ENCODE measurements at regions not wholly inside any gene's neighbourhood (a gene's known extent, or its start where the extent isn't known, plus 50 kb on each side); places are given as distances from the start of the nearest gene placed in this dataset.
"Not testable (repeated sequence)": the region's sequence is repeated elsewhere in the genome, so short reads cannot be mapped to it uniquely, and the experiment has no call there.

DNA sequence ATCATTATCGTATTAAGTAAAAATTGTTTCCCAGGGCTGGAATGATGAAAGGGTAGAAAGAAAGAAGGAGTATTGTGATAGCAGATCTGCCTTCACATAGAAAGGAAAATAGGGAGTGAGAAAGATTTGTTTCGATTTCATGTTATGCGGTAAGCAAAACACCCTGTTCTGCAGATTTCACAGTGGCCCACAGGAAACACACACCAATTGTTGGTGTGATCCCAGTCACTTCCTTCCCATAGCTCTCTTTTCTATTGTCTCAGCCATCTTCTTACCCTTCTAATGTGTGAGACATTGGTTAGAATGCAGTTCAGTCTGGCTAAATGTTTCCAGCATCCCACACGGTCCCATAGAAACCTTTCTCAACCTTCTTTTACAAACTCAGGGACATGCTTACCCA, 2709.8 kb downstream of the PCDH7 start:
- no peak for DNase-seq

GRCh38 chr4:33437406-33437805, 2717.2 kb downstream of the PCDH7 start:
- no peak for DNase-seq

GRCh38 chr4:33446953-33447352, 2726.8 kb downstream of the PCDH7 start:
- DNase-seq = no peak

DNA sequence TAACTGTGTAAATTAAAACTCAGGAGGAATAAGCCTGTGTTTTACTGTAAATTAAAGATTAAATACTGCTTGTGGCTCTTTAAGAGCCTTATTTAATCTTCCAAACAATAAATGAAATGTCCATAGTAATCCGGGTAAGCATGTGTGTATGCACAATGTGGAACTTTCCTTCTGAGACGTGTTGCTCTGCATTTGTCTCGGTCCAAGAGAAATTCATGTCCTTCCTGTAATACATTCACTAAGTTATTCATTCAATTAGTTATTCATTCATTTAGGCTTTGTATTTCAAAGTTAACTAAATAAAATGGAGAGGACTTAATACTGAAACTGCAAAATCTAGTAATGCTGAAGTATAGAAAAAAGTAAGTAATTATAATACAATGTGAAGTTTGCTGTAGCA, 2728.8 kb downstream of the PCDH7 start:
- no peak for DNase-seq

DNA sequence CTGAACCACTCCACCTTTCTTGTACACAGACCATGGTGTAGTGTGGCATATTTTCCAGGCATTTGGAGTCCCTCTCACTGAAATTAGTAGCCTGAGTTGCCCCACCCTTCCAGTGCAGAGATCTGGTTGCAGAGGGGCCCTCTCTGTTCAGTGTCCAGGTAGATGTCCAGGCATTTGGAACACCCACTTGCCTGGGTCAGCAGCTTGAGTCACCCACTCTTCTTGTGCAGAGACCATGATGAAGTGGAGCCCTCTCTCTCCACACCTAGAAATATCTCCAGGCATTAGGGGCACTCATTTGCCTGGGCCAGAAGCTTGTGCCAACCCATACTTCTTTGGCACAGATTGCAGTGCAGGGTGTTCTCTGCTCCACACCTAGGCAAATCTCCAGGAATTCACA, 2733.3 kb downstream of the PCDH7 start:
- DNase-seq = no peak

GRCh38 chr4:33453916-33454315, 2733.7 kb downstream of the PCDH7 start:
- DNase-seq = no peak

DNA sequence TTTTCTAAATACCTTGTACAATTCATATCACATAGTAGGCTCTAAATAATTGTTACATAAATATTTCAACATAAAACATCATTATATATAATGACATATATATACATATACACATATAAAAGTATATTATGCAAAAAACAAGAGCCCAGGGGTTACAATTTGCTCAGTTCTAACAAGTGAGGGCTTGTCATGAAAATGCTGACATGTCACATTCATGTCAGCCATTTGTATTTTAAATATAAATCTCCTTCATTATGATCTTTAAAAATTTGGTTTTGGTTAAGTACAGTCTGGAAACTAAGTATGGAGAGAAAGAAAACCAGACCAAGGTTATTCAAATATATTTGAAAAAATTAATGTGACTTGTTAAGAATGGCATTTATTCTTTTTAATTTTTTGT, 2745.4 kb downstream of the PCDH7 start:
- DNase-seq = no peak

- no peak for DNase-seq
Measured at GRCh38 chr4:33467291-33467690, 2747.1 kb downstream of the PCDH7 start.

DNA sequence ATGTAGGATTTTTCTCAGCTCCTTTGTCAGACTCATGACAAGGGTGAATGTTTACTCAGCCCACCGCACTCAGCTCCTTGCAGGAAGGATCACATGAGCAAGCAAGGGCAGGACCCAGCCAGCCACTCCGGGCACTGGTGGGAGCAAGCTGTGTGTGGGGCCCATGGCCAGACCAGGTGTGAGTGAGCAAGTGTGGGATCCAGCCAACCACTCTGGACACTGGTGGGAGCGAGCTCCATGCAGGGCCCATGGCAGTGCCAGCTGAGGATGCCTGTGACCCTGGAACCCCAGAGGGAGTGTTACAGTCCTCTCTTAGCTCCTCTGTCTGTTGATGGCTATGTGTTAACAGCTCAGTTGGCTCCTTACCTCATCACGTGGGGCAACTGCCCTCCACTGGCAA, 2750.6 kb downstream of the PCDH7 start:
- no peak for DNase-seq

DNA sequence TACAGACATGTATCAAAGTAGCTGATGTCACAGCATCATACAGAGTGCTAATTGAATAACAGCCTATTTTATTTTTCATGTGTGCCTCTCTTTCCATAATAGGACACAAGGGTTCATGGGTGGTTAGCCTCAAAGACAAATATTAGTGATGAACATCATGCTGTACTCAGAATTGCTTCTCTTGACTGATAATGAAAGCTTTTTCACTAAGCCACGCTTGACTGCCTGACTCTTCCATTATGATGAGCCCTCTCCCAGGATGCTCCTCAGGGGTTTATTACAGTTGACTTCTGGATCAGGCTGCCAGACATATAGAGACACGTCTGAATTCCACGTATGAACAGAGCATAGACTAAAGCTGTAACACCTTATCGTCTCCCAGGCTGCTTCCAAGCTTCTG, 2757.5 kb downstream of the PCDH7 start:
- no peak for DNase-seq

DNA sequence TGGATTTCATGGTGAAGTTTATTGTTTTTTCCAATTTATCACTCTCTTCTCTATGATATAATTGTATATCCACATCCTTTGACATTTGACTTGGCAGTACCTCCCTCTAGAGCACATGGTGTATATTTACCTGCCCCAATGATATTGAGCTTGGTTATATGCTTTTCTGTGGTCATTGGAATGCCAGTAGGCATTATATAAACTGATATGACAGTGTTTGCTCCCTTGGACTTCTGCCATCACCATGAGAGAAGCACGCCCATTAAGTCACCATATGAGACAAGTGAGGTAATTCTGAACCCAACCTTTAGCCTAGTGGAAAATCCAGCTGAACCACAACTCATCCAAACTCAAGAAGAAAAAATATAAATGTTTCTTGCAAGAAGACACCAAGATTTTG, 2761.5 kb downstream of the ARAP2 start:
- no peak for DNase-seq

DNA sequence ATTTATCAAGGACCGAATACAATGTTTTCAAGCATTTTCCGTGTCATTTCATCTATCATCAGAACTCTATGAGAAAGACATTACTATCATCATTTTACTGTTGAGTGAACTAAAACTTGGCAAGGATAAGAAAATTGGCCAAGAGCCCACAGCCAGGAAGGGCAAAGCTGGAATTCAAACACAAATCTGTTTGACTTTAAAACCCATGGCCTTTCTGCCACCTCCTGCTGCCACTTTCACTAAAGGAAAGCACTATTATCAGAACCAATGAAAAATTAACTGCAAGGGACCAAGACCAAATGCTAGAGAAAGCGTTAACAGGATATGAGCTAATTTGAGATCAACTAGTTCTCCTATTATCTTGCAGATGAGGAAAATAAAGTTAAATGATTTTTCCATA, 2759.2 kb downstream of the ARAP2 start:
- no peak for DNase-seq

DNA sequence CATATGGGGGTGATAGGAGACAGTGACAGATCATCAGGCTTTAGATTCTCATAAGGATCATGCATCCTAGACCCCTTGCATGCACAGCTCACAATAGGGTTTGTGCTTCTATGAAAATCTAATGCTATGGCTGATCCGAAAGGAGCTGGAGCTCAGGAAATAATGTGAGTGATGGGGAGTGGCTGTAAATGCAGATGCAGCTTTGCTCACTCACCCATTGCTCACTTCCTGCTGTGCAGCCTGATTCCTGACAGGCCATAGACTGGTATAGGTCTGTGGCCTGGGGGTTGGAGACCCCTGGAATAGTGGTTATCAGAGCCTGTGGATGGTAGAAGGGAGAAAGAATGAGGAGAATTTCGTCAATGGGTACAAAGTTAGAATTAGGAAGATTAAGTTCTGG, 2751.1 kb downstream of the ARAP2 start:
- no peak for DNase-seq

DNA sequence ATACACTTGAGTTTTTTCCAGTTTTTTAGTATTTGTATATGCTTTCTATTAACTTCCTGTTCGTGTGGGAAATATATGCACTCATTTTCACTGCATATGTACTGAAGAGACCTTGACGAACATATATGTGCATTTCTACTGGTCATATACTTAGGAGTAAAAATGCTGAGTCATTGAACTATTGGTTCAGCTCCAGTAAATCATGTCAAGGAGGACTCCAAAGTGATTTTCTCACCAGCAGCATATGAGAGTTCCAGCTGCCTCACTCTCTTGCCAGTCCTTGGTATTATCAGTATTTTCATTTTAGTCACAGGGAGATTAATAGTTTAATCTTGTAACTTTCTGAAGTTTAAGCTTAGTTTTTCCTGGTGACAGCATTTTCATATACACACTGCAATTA, 2750.2 kb downstream of the ARAP2 start:
- DNase-seq = no peak

DNA sequence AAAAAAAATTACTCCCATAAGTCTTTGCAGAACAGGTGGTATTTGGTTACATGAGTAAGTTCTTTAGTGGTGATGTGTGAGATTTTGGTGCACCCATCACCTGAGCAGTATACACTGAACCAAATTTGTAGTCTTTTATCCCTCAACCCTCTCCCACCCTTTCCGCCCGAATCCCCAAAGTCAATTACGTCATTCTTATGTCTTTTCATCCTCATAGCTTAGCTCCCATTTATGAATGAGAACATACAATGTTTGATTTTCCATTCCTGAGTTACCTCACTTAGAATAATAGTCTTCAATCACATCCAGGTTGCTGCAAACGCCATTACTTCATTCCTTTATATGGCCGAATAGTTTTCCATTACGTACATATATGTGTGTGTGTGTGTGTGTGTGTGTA, 2742.7 kb downstream of the ARAP2 start:
- not testable (repeated sequence) for DNase-seq

- DNase-seq = no peak
Measured at GRCh38 chr4:33512397-33512796, 2731.9 kb downstream of the ARAP2 start.

DNA sequence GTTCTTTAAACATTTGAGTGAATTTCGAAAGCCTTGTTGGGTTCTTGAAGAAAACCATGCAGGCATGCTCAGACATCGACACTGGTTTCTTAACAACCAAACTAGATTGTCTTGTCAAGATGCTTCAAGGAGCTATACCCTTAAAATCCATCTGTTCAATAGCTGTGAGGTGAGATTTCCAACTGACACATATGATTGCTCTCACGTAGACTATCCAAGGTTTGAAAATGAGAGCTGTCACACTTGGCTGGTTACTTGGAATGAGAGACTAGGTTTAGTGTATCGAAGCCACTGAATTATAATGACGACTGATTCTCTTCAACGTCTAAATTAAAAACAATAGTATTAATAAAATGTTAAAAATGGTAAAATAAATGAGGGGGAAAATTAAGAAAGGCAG, 2725.5 kb downstream of the ARAP2 start:
- no peak for DNase-seq

DNA sequence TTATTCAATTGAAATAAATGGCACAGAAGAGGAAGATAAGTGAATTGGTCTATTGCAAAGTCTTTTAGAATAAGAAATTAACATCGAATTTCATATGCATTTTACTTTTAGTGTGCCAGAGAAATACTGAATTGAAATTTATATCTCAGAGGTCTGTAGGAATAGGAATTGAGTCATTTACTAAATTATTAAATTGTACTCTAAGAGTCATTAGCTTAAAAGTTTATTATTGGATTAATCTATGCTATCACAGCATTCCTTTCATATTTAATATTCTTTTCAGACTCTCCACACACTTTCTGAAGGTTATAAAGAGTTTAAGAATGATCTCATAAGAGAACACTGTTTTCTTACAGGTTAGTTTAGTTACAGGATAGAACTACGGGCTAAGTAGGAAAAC, 2711.5 kb downstream of the ARAP2 start:
- DNase-seq = no peak

DNA sequence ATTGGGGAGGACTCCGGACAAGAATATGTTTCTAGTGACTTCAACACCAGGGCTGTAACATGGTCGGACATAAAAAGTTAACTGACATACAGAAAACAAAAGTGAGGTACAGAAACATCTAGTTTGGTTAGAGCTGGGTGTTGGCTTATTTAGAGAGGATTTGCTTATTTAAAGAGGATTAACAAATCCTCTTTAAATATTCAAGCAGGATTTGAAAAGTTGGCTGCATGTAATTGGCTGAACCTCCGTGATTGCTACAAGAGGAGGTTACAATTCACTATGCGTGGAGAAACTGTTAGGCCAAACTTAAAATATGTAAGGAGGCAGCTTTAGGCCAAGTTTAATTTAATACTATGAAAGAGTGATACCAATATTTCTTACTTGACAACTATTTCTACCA, 2707.4 kb downstream of the ARAP2 start:
- DNase-seq = no peak

DNA sequence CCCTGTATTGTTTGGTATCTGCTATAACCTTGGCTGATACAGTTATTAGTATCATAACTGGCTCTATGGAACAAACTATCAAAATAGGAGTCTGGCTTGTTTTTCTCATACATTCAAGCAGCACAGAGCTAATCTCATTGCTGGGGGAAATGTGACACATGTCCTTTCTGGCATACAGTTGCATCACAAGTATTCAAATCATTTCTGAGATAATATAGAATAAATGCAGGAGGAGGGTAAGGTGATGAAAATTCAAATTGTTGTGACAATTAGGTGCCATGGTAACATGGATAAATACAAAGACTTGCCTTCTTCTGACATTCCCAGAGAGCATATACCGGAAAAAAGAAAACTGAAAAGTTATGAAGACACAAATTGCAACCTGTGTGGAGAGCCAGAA, 2706.8 kb downstream of the ARAP2 start:
- DNase-seq = no peak

- no peak for DNase-seq
Measured at GRCh38 chr4:33543941-33544450, 2700.3 kb downstream of the ARAP2 start.

DNA sequence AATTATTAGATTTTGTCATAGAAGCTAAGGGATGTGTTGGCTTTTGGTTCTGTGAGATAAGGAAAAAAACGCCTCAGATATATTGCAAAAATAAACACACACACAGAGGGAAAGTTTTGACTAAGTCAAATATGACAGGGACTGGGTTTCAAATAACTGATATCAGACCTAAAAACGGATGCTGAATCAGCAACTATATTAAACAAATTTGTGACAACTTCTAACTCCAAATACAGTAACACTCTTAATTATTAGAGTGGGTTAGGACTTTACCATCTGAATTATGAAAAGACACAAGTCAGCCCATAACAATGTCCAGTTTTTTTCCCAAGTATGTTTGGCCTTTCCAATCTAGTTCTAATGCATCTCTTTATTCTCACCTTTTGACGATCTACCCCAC, 2693.1 kb downstream of the ARAP2 start:
- no peak for DNase-seq

DNA sequence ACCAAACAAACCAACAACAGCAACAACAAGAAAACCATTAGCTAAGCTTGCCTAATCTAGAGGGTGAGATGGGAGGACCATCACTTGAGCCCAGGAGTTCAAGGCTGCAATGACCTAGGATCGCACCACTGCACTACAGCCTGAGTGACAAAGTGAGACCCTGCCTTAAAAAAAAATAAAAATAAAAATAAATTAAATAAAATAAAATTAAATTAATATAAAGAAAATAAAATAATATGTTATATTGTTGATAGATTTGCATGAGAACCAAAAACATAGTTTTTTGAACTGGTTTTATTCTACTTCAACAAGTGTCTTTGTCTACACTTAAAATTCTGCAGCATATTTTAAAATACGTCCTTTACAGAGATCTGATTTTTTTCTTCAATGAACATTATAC, 2683.1 kb downstream of the ARAP2 start:
- DNase-seq = no peak

DNA sequence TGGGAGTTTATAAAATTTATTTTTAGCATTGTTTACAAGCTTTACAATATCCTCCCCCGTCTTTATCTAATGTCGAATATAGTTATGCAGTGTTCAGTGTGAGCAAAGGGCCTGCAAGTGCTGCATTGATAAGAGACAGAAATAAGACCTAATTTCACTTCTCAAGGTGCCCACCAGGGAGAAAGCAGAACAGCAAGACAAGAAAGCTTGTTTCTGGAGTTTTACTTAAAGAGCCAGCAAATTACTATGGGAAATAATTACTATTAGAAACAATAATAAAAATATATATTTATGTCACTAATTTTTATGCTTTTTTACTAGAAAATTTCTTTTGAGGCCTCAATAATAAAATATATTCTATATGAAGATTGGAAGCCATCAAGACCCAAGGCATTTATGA, 2677.7 kb downstream of the ARAP2 start:
- DNase-seq = no peak

DNA sequence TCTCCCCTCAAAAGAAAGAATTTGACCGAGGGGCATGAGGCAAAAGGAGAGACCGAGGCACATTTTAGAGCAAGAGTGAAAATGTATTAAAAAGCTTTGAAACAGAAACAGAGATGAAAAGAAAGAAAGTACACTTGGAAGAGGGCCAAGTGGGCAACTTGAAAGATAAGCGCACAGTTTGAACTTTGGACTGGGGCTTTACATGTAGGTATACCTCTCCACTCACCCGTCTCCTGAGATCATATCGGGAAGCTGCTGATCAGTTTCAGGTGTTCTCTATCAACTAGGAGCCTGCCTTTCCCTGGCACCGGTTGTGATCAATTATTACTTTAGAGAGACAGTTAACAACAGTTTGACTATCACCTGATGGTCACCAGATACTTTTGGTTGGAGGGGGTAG, 2666.5 kb downstream of the ARAP2 start:
- no peak for DNase-seq

DNA sequence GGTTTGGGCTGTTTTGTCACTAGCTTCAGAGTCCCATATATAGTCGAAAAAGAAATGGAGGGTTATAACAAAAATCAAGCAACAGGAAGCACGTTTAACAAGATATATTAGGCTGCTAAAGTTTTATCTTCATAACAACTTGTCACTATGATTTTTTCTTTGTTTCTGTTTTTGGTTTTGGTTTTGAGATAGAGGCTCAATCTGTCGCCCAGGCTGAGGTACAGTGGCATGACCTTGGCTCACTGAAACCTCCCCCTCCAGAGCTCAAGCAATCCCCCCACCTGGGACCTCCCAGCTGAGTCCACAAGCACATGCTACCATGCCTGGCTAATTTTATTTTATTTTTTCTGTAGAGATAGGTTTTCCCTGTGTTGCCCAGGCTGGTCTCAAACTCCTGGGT, 2664.4 kb downstream of the ARAP2 start:
- no peak for DNase-seq
